Fibroblast of skin of abdomen (primary cell): ENCODE measurements at regions not wholly inside any gene's neighbourhood (a gene's known extent, or its start where the extent isn't known, plus 50 kb on each side); places are given as distances from the start of the nearest gene placed in this dataset.
"Not testable (repeated sequence)": the region's sequence is repeated elsewhere in the genome, so short reads cannot be mapped to it uniquely, and the experiment has no call there.

ENCODE experiments used
- DNase-seq: peaks from one replicate; pipeline ENCODE4 v3.0.0-alpha.2; 2013

GRCh38 chr20:57110121-57111027 lies 156.1 kb downstream of the BMP7 start:
- DNase-seq = not testable (repeated sequence)

DNA sequence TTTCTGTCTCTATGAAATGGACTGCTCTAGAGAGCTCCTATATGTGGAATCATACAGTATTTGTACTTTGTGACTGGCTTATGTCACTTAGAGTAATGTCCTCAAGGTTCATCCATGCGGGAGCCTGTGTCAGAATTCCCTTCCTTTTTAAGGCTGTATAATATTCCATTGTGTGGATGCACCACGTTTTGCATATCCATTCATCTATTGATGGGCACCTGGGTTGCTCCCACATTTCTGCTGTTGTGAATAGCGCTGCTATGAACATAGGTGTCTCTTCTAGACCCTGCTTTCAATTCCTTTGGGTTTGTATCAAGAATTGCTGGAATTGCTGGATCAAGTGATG lies 155.4 kb downstream of the BMP7 start:
- no peak for DNase-seq

DNA sequence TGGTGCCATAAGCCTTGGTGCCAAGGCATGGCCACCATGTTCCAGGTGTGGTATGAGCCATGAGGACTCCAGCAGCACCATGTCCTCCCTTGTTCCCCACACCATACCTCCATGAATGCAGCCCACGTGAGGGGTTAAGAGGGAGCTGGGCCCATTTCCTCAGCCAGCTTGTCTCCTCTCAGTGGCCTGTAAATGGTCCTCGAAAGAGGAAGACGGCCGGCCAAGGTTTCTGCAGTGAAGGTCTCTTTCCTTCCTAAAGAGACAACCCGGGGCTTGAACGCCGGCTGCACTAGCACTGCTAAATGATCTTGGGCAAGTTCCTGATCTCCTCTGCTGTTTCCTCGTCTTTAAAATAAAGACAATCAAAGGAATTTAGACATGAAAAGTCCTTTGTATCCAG lies 154.0 kb downstream of the BMP7 start:
- DNase-seq = no peak

DNA sequence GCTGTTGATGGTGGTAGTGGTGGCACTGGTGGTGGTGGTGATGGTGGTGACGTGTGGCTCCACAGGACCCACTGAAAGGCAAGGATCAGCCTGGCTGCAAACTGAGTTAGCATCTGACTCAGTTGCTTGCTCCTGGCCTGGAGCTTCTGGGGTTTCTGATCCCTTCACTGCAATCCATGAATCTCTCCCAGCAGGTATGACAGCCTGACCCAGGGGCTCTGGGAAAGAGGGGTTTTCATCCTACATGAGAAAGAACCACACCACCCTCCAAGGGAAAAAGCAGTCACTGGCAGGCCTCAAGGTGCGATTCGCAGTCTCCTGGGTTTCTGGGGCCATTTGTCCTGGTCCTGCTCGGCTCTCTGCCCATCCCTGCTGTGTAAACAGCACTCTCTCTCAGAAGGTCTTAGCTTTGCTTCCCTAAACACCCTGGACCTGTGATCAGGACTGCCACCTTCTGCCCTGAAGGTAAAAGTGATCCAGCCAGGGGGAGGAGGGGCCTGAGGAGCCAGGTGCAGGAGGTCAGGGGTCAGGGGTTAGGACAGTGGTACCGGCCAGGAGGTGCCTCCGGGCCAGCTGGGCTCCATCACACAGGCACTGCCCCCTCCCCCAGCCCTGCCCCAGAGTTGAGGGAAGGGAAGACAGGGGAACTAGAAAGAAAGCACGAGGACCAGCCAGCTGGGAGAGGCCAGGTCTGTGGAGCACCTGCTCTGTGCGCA lies 152.0 kb downstream of the BMP7 start:
- DNase-seq = no peak

DNA sequence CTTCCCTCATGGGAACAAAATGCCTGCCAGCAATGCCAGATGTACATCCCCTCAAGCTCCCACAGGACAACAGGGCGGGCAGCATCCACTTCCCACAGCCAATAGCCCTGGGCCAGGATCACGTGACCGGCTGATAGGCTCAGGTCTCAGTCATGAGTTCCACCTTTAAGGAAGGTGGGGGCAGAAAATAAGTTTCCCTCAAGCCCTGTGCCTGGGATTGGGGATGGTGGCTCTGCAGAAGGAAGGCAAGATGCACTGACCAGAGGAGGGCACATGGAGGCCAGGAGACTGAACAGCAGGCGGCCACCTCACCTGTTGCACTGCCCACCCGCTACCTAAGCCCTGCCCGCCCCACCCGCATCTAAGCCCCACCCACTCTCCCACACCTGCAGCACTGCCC lies 149.1 kb downstream of the BMP7 start:
- no peak for DNase-seq

DNA sequence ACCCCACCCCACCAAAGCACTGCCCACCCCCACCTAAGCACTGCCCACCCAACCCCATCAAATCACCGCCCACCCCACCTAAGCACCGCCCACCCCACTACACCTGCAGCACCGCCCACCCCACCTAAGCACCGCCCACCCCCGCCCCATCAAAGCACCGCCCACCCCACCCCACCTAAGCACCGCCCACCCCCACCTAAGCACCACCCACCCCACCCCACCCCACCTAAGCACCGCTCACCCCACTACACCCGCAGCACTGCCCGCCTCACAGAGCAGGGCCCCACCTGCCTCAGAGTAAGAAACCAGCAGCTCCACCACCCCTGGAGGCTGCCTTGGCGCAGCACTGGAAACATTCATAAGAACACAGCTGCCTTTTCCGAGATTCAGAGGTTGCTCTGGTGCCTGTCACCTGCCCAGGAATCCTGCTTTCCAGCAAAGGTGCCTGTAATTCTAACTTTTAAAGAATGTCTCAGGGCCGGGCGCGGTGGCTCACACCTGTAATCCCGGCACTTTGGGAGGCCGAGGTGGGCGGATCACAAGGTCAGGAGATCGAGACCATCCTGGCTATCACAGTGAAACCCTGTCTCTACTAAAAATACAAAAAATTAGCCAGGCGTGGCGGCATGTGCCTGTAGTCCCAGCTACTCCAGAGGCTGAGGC lies 148.2 kb downstream of the BMP7 start:
- no peak for DNase-seq
